ENCODE measurements at regions not wholly inside any gene's neighbourhood (a gene's known extent, or its start where the extent isn't known, plus 50 kb on each side); places are given as distances from the start of the nearest gene placed in this dataset.

DNA sequence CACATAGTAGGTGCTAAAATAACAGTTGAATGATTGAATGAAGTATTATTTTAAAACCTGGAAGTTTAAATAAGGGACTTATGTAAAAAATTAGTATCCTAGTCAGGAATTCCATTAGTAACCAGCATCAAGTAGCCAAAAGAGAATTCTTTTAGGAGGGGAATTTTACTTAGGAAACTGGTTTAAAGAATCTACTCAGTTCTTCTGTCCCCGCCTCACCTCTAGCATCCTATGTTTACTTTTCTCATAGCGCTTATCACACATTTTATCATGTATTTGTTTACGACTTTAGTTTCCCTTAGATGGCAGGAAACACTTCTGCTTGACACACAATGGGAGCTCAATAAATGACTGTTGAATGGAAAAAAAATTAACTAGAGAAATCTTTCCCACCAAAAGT is 229.0 kb downstream of the KLF5 start:
- DNase-seq (ENCODE audit: low read depth), result no peak

DNA sequence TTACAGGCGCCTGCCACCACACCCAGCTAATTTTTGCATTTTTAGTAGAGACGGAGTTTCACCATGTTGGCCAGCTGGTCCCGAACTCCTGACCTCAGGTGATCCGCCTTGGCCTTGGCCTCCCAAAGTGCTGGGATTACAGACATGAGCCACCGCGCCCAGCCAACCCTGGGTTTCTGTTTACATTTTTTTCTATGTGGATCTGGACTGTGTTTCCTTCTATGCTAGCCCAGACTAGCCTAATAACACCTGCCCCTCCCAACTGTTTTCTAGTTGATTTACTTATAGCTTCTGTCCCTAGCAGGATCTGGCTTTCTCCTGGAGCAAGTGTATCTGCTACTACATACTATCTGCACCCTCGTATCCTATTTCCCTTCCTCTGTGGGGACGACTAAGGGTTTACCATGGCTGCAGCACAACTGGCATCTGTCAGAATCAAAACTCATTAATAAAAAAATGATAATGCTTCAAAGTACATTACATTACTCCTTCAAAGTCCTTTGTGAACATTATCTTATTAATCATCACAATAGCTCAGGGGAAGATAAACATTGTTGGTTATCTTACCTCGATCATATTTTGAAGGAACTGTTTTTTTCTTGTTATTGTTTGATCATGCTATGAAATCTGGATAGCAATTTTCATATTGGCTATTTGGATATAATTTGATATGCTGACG is 228.3 kb downstream of the KLF5 start:
- DNase-seq (ENCODE audit: low read depth), result no peak

DNA sequence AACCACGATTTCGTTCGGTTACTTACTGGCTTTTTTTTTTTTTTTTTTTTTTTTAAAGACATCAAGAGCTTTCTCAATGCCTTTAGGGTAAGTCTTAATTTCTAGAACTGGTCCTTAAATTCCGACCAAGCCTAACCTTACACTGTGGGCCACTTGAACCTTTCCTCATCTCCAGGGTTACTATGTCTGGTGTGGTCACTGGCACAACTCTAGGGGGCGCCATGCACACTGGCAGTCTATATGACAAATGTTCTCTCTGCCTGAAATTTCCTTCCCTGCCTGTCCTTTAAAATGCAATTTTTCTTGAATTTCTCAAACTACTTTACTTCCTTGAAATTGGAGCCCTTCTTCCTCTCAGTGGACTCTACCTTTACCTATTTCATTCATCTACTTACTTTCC is 227.4 kb downstream of the KLF5 start:
- DNase-seq (ENCODE audit: low read depth), result no peak

DNA sequence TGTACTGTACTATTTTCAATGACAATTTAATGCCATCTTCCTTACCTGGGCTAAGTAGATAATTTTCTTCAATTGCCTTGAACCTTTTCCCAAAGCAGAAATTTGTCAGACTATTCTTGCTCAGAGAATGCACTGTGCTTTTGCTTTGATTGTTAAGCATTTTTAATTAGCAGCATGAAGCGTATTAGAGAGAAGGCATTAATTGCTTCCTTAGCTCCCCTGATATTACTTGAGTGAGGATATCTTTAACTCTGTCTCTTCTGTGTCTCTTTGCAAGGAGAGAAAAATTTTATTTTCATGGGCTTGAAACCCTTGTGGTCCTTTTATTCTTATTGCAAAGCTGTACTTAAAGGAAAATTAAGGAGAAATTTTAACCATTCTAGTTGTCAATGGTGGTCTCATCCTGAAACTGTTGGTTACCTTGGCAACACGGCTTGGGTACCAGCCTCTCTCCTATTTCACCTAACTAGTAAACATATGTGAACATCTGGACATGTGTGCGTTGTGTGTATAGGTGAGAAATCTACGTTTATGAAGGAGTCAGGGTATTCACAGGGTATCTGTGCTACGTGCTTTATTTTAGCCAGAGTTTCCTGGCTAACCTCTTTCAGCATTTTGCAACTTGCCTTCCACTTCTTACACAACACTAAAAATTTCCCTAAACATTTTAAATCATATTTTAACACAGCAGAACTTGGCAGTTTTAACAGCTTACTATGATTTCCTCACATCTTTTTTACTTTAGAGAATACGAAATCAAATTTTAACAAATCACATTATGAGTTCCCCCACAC is 225.5 kb downstream of the KLF5 start:
- DNase-seq (ENCODE audit: low read depth), result no peak

DNA sequence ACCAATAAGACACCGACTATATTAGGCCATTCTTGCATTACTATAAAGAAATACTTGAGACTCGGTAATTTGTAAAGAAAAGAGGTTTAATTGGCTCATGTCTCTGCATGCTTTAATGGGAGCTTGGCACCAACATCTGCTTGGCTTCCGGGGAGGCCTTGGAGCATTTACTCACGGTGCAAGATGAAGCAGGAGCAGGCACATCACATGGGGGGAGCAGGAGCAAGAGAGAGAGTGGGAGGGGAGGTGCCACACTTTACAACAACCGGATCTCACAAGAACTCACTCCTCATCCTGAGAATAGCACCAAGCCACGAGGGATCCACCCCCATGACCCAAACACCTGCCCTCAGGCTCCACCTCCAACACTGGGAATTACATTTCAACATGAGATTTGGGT is 224.8 kb downstream of the KLF5 start:
- no peak for DNase-seq (ENCODE audit: low read depth)

DNA sequence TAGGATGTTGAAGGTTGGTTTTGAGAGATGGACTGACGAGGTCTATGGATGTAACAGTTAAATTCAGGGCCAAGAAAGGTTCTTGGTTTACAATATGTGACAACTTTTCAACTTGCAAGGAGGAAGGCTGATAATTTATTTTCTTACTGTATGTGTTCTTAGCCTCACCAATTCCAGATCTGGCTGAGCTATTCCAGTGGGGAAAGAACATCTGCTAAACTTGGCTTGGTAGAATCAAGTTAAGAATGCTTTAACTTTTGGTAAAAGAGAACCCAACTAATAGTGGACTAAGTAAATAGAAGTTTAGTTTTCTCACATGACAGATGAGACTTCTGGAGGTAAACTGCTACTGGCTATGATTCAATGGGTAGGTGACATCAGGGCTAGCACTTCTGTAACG is 222.9 kb downstream of the KLF5 start:
- no peak for DNase-seq (ENCODE audit: low read depth)

DNA sequence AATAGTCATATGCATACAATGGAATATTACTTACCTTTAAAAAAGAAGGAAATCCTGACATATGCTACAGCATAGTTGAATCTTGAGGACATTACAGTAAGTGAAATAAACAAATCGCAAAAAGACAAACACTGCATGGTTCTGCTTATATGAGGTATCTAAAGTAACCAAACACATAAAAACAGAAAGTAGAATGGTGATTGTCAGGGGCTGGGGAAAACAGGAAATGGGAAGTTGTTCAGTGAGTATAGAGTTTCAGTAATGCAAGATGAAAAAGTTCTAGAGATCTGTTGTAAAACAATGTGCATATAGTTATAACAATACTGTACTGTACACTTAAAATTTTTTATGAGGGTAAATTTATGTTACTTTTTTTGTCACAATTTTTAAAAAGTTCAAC is 219.4 kb downstream of the KLF5 start:
- no peak for DNase-seq (ENCODE audit: low read depth)

DNA sequence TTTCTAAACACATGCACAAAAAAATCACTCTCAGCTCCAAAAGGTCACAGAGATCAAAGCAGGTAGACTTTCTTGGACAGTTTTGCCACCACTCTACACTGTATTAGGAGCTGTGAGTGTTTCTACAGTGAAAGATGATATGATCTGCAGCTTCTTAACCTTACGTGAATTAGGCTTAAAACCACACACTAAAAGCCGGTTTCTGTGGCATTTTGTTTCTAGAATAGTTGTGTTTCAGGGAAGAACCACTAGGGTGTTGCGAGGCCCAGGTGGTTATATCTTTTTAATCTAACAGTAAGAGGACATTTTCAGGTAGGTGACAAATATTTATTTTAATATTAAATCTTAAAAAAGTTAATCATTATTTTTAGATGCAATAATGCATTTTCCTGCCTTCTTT is 216.4 kb downstream of the KLF5 start:
- no peak for DNase-seq (ENCODE audit: low read depth)

DNA sequence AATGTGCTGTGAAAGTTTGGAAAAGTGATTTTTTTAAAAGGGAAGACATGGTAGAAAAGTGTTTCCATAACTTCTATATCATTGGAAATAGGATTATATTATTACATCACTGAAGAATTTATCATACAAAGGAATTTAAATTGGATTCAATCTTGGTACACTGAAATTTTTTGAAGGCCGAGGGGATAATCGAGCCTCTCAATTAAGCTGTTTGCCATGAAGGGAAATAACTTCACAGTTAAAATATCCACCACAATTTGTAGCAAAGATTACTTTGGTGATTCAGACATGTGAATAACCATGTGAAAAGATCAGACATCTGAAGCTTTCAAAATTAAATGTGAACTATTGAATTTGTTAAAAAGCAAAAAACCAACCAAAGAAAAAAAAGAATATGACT is 215.3 kb downstream of the KLF5 start:
- no peak for DNase-seq (ENCODE audit: low read depth)

DNA sequence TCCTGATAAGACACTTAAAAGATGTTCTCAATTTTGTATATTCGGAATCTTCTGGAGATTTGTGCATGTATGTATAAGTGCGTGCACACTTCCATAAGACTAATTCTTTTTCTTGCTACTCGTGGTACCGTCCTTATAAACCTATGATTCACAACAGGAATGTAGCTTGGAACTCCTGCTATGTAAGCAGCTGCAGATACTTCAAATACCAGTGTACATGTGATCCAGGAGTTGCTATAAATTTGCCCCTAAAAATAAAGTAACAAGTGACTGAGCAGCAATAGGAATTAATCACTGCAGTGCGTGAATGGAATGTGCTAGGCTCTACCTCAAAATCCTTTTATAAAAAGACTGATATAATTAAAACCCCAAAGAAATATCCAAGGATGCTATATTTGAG is 214.9 kb downstream of the KLF5 start:
- no peak for DNase-seq (ENCODE audit: low read depth)

DNA sequence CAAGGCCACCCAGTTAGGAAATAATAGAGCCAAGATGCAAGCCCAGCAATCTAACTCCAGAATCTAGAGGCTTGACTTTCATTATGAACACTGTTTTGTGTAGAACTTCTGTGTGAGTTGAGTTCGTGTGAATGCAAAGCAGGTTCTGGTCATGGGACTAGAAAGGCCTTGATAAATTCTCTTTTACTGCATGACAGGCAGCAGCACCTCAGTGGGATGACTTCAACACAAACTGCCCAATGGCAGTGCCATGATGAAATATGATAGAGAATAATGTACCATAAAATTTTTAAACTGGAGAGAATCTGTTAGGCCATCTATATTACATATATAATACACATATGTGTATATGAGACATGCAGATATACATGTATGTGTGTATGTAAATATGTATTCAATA is 214.5 kb downstream of the KLF5 start:
- no peak for DNase-seq (ENCODE audit: low read depth)

DNA sequence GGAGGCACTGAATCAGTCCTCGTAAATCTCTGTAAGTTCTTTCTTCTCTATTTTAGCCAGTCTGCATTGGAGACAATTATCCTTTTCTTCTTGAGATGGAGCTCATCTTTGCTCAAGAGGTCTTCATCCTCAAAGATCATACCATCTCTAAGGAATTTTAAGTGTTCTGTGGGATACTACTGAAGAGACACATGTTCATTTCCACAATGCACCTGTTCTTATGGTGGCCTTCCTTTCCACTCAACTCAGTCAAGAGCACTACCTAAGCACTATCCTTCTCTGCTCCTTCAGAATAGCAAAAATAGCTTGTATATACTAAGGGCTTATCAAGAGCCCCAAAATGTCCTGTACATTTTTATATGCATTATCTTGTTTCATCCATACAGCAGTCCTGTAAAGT is 214.0 kb downstream of the KLF5 start:
- no peak for DNase-seq (ENCODE audit: low read depth)

DNA sequence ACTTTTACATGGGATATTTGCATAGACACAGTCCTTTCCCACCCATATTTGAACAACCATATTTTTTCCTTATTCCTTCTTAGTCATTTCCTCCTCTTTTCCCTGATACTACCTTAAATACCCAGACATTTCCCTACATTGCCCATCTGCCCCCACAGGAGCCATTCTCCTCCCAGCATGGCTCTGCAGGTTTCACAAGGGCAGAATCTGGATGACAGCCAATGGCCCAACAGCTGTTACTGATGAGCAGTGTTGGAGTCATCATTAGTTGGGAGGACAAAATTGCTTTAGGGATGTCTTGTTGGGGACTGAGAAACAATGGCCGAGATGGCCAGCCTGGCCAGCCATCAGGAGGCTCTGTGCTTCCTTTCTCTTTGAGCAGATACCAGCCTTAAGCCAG is 209.5 kb downstream of the KLF5 start:
- DNase-seq (ENCODE audit: low read depth), result no peak

DNA sequence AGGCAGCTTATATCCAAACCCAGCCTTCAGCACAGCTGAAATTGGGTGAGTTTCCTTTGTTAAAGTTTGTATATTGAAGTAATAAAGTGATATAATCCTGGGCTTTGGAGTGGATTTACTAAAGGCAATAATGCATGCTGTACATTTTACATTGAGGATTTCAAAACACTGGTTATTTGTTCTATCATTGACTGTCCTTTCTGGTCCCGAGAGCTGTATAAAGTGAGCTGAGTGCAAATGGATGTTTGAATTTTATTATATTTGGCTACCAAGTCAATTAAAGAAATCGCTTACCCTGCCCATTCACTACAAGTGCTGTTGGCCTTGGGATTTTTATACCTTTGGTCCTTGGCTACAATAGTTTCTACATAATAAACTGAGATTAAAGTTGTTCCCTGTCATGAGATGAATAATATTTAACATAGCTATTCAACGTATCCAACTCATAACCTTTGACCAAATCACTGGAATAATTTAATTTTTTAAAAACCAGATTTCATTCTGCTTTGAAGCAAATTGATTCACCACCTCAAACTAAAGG is 207.9 kb downstream of the KLF5 start:
- no peak for DNase-seq (ENCODE audit: low read depth)

DNA sequence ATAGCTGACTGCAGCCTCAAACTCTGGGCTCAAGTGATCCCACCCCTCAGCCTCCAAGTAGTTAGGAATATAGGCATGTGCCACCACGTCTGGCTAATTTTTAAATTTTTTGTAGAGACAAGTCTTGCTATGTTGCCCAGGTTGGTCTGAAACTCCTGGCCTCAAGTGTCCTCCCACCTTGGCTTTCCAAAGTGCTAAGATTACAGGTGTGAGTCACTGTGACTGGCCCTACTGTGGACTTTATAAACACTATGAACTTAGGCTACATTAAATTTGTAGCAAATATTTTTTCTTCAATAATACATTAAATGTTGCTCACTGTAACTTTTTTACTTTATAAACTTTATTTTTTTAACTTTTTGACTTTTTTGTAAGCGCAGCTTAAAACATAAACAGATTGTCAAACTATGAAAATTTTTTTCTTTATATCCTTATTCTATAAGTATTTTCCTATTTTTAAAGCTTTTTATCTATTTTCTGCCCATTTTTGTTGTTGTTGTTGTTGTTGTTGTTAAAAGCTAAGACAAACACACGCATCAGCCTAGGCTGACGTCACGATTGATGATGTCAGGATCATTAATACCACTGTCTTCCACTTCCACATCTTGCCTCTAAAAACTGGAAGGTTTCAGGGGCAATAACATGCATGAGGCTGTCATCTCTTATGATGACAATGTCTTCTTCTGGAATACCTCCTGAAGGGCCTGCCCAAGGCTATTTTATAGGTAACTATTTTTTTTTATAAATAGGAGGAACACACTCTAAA is 204.2 kb downstream of the KLF5 start:
- DNase-seq (ENCODE audit: low read depth), result no peak

DNA sequence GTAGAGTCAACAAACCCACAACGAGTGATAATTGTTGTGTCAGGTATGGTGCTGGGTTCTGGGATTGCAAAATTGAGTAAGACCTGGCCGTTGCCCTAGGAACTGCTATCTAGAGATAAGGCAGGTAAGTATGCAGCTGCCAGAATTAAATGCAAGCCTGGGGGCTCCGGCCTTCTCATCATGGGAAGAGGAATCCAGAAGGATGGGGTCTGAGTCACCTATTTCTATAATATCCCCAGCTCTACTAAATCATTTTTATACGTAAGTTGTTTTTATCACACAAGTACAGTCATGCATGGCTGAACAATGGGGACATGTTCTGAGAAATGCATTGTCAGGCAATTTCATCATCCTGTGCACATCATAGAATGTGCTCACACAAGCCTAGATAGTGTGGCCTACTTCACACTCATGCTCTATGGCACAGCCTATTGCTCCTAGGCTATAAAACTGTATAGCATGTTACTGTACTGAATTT is 203.0 kb downstream of the KLF5 start:
- no peak for DNase-seq (ENCODE audit: low read depth)

DNA sequence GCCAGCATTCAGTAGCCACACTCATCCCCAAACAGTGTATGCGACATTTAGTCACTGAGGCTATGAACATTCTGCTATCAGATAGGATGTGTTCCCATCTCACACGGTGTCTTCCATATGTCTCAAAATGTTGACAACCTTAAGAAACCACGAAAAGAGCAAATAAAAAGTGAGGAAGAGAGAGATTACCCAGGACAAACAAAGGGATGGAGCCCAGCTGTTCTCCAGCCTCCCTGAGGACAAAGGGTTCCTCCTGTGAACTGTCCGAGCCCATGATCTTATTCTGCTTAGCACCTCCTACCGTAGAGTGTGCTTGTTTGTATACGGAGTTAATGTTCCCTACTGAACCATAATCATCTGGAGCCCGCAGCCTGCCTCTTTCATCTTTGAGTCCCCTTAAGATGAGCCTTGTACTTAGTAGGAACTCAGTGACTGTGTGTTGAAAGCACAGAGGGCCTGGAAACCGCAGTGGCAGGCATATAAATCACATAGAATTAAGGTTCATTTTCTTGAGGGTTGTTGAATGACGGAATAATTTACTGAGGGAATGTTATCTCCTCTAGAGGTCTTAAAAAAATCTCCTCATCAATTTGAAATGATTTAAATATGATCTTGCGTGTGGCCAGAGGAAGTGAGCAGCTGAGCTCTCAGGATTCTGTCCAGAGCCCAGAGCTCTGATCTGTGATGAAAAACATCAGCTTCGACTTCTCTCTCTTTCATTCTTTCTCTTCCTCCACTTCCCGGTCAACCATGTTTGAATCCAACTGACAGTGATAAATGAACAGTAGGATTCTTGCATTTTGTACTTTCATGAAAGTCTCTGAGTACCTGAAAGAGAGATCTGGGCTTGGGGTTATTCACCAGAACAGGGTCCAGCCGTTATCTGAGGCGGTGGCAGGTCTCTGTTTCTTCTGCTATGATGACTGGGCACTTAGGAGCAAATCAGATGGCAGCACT is 200.5 kb downstream of the KLF5 start:
- no peak for DNase-seq (ENCODE audit: low read depth)

DNA sequence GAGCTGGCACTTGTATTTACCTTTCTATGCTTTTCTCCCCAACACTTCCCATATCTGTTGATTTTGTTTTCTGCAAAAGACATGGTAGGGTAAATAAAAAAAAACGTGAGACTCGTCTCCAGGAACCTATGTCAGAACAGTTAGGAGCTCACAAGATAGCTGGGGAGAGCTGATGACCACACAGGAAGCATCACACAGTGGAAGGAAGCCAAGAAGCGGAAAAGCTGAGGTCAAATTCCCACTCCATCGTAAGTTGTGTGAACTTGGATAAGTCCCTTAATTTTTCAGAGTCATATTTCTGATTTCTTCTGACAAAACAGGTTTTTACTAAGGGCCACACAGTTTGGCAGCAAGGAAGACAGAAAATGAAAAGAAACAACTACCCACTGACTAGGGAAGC is 199.6 kb downstream of the KLF5 start:
- DNase-seq (ENCODE audit: low read depth), result no peak

DNA sequence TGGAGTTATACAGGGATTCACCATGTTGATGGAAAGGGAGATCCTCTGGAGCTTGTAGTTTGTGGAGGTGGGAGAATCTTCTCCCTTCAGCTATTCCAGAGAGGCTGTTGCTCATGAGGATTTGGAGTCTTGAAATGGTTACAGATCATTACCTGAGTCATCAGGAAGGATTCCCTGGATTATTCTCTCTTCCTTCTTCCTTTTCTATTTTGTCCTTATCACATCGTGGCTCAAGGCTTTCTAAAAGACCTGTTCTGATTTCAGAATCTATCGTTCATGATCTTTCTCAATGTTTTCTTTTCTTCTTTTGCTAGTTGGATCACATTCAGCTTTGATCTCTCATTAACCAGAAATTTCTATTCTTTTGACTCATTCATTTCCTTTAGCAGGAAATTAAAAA is 196.0 kb downstream of the KLF5 start:
- DNase-seq (ENCODE audit: low read depth), result no peak

DNA sequence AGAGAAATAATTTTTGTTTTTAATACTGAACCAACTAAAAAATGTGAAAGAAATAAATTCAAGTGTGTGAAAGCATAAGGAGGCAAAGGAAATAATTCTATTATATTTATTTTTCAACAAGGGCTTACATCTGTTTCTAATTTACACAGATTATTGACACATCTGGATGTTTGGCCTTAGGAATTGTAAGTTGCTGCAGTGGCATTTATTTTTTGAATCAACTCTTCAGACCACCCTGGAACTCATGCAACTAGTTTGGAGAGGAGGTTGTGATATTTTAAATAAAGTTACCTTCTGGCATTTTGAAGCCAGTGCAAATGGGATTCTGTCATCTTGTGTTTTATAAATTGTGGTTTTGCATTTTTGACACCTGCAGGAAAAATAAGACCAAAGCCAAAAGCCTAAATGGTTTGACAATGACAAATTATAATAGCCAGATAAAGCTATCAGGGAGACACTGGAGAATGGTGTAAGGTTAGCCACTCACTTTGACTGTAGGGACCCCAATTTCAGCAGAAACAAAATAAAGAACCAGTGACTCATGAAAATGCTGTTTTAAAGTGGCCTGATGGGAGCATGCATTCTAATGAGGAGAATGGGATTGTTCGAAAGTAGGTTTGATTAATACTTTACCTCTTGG is 192.9 kb downstream of the KLF5 start:
- DNase-seq (ENCODE audit: low read depth), result no peak

DNA sequence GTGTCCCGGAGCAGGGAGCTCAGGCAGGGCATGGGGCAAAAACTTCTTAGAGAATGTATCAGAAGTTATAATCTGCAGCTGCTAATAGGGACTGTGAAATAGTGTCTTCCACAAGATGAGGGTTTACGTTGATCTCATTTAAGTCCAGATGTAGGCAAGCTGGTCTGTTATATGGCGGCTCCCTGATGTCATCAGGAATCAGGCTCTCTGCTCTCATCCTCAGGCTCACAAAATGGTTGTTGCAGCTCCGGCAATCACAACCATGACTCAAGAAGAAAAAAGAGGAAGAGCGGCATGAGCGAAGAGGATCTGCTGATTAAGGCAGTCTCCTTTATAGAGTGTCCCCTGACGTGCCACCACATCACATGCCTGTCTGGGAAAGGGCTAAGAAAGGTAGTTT is 191.3 kb downstream of the KLF5 start:
- DNase-seq (ENCODE audit: low read depth), result no peak
